Fibroblast of pulmonary artery (primary cell): ENCODE measurements at regions not wholly inside any gene's neighbourhood (a gene's known extent, or its start where the extent isn't known, plus 50 kb on each side); places are given as distances from the start of the nearest gene placed in this dataset.

ENCODE experiments used
- DNase-seq: peaks from one replicate; pipeline ENCODE4 v3.0.0-alpha.2; 2010; ENCODE audit warnings: low read depth
- H3K4me3 ChIP-seq: replicated peaks from 2 replicates; pipeline ENCODE4 v1.5.1; 2011; ENCODE audit warnings: low read depth, mild to moderate bottlenecking, control low read depth, low read length, moderate library complexity
- CTCF ChIP-seq: IDR thresholded peaks from 2 replicates; pipeline ENCODE4 v1.5.1; 2011; ENCODE audit warnings: mild to moderate bottlenecking, control low read depth, low read length, inconsistent platforms; ENCODE audit errors: missing control alignments

- no peak overlapping the region for H3K4me3 ChIP-seq
- no peak for TF ChIP-seq CTCF
- no peak for DNase-seq
Measured at GRCh38 chr2:76270096-76270710, 559.5 kb upstream of the GCFC2 start.

GRCh38 chr2:76268902-76269620, 558.3 kb upstream of the GCFC2 start:
- DNase-seq = peak; percentile 21
- no peak for TF ChIP-seq CTCF
- H3K4me3 ChIP-seq = no peak overlapping the region

- no peak for TF ChIP-seq CTCF
- DNase-seq = no peak
- no peak overlapping the region for H3K4me3 ChIP-seq
Measured at GRCh38 chr2:76268484-76268883, 557.8 kb upstream of the GCFC2 start.

GRCh38 chr2:76257802-76258201, 547.1 kb upstream of the GCFC2 start:
- no peak for DNase-seq
- TF ChIP-seq CTCF = no peak
- no peak overlapping the region for H3K4me3 ChIP-seq

GRCh38 chr2:76256458-76257088, 545.9 kb upstream of the GCFC2 start:
- no peak overlapping the region for H3K4me3 ChIP-seq
- no peak for TF ChIP-seq CTCF
- no peak for DNase-seq

- H3K4me3 ChIP-seq = no peak overlapping the region
- TF ChIP-seq CTCF = no peak
- DNase-seq = no peak
Measured at GRCh38 chr2:76252704-76253103, 542.0 kb upstream of the GCFC2 start.
